ENCODE measurements at regions not wholly inside any gene's neighbourhood (a gene's known extent, or its start where the extent isn't known, plus 50 kb on each side); places are given as distances from the start of the nearest gene placed in this dataset.
A peak's percentile ranks its signal among the peaks of the same experiment; 100 is the strongest.

DNA sequence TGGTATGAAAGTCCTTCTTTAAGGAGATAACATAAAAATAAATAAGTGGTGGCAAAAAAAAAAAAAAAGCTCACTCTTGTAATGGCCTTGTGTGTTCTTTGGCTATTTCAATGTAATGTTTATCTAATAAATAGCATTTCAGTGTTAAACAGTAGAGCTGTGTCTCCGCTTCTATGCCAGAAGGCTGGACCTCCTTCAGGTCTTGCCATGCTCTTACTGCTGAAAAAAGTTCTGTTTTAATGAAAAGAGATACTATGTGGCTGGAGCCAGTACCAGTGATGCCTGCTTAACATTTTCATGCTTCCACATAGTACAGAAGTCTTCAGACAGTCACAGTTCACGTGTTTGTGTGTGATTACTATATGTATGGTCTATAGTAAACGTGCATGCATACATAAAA, 74.1 kb upstream of the PRICKLE1 start:
- Histone ChIP-seq H3K9ac (ENCODE audit: low read length) (no peak overlapping the region), H3K36me3 (ENCODE audit: control insufficient read depth, insufficient read depth, low read length, severe bottlenecking) (no peaks in the 10 kb centered on the region), H3K9me3 (ENCODE audit: control insufficient read depth, low read length) (no peaks in the 10 kb centered on the region), H3K4me1 (ENCODE audit: control insufficient read depth, insufficient read depth, low read length) (no peaks in the 10 kb centered on the region), H3K4me3 (ENCODE audit: low read length) (no peak overlapping the region), H3K27me3 (replicated peaks; ENCODE audit: control insufficient read depth, insufficient read depth, low read length) (no peaks in the 10 kb centered on the region)
- no peak for DNase-seq (ENCODE audit: low read depth)

GRCh38 chr12:42660968-42661937, 71.7 kb upstream of the PRICKLE1 start:
- Histone ChIP-seq H3K27me3 (replicated peaks; ENCODE audit: control insufficient read depth, insufficient read depth, low read length) (no peaks in the 10 kb centered on the region), H3K4me1 (ENCODE audit: control insufficient read depth, insufficient read depth, low read length) (no peaks in the 10 kb centered on the region), H3K4me3 (ENCODE audit: low read length) (no peak overlapping the region), H3K36me3 (ENCODE audit: control insufficient read depth, insufficient read depth, low read length, severe bottlenecking) (no peaks in the 10 kb centered on the region), H3K9me3 (ENCODE audit: control insufficient read depth, low read length) (no peaks in the 10 kb centered on the region), H3K9ac (ENCODE audit: low read length) (no peak overlapping the region)
- no peak for DNase-seq (ENCODE audit: low read depth)

DNA sequence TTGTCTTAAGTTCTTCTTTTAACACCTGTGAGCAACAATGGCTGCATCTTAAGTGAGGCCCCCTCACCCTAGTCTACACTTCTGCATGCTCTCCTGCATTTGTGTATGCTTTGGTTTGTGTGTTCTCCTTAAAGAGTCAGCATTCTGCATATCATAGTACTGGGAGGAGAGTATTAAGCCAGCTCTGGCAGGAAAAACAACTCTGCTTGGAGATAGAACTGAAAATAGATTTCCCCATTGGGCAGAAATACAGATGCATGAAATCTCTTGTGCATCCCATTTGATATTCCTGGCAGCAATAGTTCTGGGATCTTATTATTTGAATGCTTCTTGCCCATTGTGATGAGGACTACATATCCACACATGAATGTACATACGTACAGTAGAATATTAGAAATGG, 70.6 kb upstream of the PRICKLE1 start:
- no peak overlapping the region for H3K4me3 ChIP-seq (ENCODE audit: low read length)
- H3K27me3 ChIP-seq (replicated peaks; ENCODE audit: control insufficient read depth, insufficient read depth, low read length), result no peaks in the 10 kb centered on the region
- no peak overlapping the region for H3K9ac ChIP-seq (ENCODE audit: low read length)
- H3K36me3 ChIP-seq (ENCODE audit: control insufficient read depth, insufficient read depth, low read length, severe bottlenecking), result no peaks in the 10 kb centered on the region
- no peaks in the 10 kb centered on the region for H3K9me3 ChIP-seq (ENCODE audit: control insufficient read depth, low read length)
- no peak for DNase-seq (ENCODE audit: low read depth)
- no peaks in the 10 kb centered on the region for H3K4me1 ChIP-seq (ENCODE audit: control insufficient read depth, insufficient read depth, low read length)

DNA sequence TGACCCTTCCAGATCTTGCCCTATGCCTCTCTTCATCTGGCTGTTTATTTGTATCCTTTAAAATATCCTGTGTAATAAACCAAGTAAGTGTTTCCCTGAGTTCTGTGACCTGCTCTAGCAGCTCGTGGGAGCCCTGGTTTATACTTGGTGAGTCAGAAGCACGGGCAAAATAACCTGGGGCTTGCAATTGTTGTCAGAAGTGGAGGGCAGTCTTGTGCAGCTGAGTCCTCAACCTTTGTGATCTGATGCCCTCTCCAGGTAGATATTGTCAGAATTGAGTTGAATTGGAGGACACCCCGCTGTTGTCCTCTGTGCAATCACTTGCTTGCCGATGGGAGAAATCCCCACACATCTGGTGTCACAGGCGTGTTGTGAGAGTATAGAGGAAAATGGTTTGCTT, 62.5 kb upstream of the PRICKLE1 start:
- H3K4me3 ChIP-seq (ENCODE audit: low read length), result no peak overlapping the region
- no peaks in the 10 kb centered on the region for H3K9me3 ChIP-seq (ENCODE audit: control insufficient read depth, low read length)
- no peak for DNase-seq (ENCODE audit: low read depth)
- no peaks in the 10 kb centered on the region for H3K36me3 ChIP-seq (ENCODE audit: control insufficient read depth, insufficient read depth, low read length, severe bottlenecking)
- H3K4me1 ChIP-seq (ENCODE audit: control insufficient read depth, insufficient read depth, low read length), result no peaks in the 10 kb centered on the region
- no peak overlapping the region for H3K9ac ChIP-seq (ENCODE audit: low read length)
- H3K27me3 ChIP-seq (replicated peaks; ENCODE audit: control insufficient read depth, insufficient read depth, low read length), result no peaks in the 10 kb centered on the region

- no peak overlapping the region for H3K9ac ChIP-seq (ENCODE audit: low read length)
- H3K4me1 ChIP-seq (ENCODE audit: control insufficient read depth, insufficient read depth, low read length), result no peaks in the 10 kb centered on the region
- H3K9me3 ChIP-seq (ENCODE audit: control insufficient read depth, low read length), result no peaks in the 10 kb centered on the region
- H3K4me3 ChIP-seq (ENCODE audit: low read length), result no peak overlapping the region
- DNase-seq (ENCODE audit: low read depth), result peak; percentile 15
- H3K27me3 ChIP-seq (replicated peaks; ENCODE audit: control insufficient read depth, insufficient read depth, low read length), result no peaks in the 10 kb centered on the region
- no peaks in the 10 kb centered on the region for H3K36me3 ChIP-seq (ENCODE audit: control insufficient read depth, insufficient read depth, low read length, severe bottlenecking)
Measured at GRCh38 chr12:42648061-42648460, 58.5 kb upstream of the PRICKLE1 start.

- Histone ChIP-seq H3K36me3 (ENCODE audit: control insufficient read depth, insufficient read depth, low read length, severe bottlenecking) (no peaks in the 10 kb centered on the region), H3K4me1 (ENCODE audit: control insufficient read depth, insufficient read depth, low read length) (no peaks in the 10 kb centered on the region), H3K9ac (ENCODE audit: low read length) (no peak overlapping the region), H3K4me3 (ENCODE audit: low read length) (no peak overlapping the region), H3K27me3 (replicated peaks; ENCODE audit: control insufficient read depth, insufficient read depth, low read length) (no peaks in the 10 kb centered on the region), H3K9me3 (ENCODE audit: control insufficient read depth, low read length) (no peaks in the 10 kb centered on the region)
- no peak for DNase-seq (ENCODE audit: low read depth)
Measured at GRCh38 chr12:42643881-42644579, 54.5 kb upstream of the PRICKLE1 start.

DNA sequence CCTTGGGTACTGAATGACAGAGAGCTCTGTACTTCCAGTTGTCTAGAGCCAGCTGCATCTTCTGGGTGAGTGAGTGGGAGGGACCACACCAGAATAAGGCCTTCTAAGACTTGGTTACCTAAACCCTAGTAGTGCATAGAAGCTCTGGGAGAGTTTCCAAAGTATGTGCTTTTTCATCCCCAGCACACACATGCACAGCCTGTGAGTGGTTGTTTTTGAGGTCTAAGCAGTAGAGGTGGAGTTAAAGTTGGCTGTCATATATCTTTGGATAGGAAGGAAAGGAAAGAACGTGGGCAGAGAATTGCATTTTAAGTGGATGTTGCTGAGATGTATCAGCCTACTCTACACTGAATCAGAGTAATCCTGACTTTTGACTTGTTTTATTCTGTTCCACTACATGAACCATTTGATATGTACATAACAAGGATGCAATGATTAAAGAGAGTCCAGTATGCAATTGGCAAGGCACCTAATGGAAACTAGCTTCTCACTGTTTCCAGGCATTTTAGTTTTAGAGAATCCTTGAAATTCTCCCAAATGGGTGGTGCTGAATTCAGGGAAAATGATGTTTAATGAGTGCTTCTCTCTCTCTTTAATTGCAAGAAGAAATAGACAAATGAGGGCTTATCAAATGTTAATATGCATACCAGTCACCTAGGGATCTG, 51.8 kb upstream of the PRICKLE1 start:
- Histone ChIP-seq H3K27me3 (replicated peaks; ENCODE audit: control insufficient read depth, insufficient read depth, low read length) (no peaks in the 10 kb centered on the region), H3K4me1 (ENCODE audit: control insufficient read depth, insufficient read depth, low read length) (peaks cover 2% of the 10 kb centered on the region), H3K9ac (ENCODE audit: low read length) (no peak overlapping the region), H3K9me3 (ENCODE audit: control insufficient read depth, low read length) (no peaks in the 10 kb centered on the region), H3K36me3 (ENCODE audit: control insufficient read depth, insufficient read depth, low read length, severe bottlenecking) (no peaks in the 10 kb centered on the region), H3K4me3 (ENCODE audit: low read length) (no peak overlapping the region)
- no peak for DNase-seq (ENCODE audit: low read depth)

- H3K9me3 ChIP-seq (ENCODE audit: control insufficient read depth, low read length), result no peaks in the 10 kb centered on the region
- H3K4me1 ChIP-seq (ENCODE audit: control insufficient read depth, insufficient read depth, low read length), result peaks cover 7% of the 10 kb centered on the region
- no peak for DNase-seq (ENCODE audit: low read depth)
Measured at GRCh38 chr12:42640391-42640790, 50.8 kb upstream of the PRICKLE1 start.

DNA sequence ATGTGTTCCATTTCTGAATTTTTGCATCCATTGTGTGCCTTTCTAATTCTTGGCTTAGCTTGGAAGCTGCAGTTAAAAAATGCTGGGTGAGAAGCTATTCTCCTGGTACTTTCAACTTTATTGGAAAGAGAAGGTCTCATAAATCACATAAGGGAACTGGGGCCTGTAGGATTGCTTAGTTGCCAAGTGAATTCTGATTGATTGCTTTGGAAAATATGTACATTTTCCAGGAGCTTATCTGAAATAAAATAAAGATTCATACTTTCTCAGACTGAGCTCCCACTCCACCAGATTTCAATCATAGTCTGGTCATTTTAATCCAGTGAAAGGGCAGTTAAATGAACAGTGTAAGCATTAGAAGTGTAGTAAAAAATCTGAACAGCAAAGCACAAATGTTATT, 50.0 kb upstream of the PRICKLE1 start:
- Histone ChIP-seq H3K27me3 (replicated peaks; ENCODE audit: control insufficient read depth, insufficient read depth, low read length) (no peaks in the 10 kb centered on the region), H3K9ac (ENCODE audit: low read length) (no peak overlapping the region), H3K36me3 (ENCODE audit: control insufficient read depth, insufficient read depth, low read length, severe bottlenecking) (no peaks in the 10 kb centered on the region), H3K4me1 (ENCODE audit: control insufficient read depth, insufficient read depth, low read length) (peaks cover 7% of the 10 kb centered on the region), H3K9me3 (ENCODE audit: control insufficient read depth, low read length) (no peaks in the 10 kb centered on the region), H3K4me3 (ENCODE audit: low read length) (no peak overlapping the region)
- no peak for DNase-seq (ENCODE audit: low read depth)

More at GRCh38 chr12:42640391-42640790, 50.8 kb upstream of the PRICKLE1 start:
- Histone ChIP-seq H3K9ac (ENCODE audit: low read length) (no peak overlapping the region), H3K27me3 (replicated peaks; ENCODE audit: control insufficient read depth, insufficient read depth, low read length) (no peaks in the 10 kb centered on the region), H3K36me3 (ENCODE audit: control insufficient read depth, insufficient read depth, low read length, severe bottlenecking) (no peaks in the 10 kb centered on the region), H3K4me3 (ENCODE audit: low read length) (no peak overlapping the region)

Data from adipocyte (in vitro differentiated cells).